NCI-H69 (cell line): ENCODE measurements at regions not wholly inside any gene's neighbourhood (a gene's known extent, or its start where the extent isn't known, plus 50 kb on each side); places are given as distances from the start of the nearest gene placed in this dataset.
A peak's percentile ranks its signal among the peaks of the same experiment; 100 is the strongest.
"Not testable (repeated sequence)": the region's sequence is repeated elsewhere in the genome, so short reads cannot be mapped to it uniquely, and the experiment has no call there.

Experiments used
- DNase-seq: peaks from one replicate; lab custom pipeline; 2025; lab: John Stamatoyannopoulos, UW

DNA sequence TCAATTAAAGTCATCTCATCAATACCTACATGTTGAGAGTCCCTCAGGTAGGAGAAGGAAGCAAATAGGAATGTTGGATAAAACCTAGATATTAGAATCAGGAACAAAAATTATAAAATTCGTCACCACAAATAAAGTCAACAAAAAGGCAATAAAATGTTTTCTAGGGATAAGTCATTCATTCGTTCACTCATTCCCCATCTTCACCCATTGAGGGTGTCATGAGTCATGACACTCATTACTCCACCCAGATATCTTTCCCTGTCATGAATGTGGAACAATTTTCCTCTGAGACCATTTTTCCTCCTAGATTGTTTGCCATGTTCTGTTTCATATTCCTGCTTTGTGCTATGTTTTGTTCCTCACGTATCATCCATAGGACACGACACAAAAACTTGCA, 50.9 kb upstream of the OLIG3 start:
- DNase-seq = no peak

DNA sequence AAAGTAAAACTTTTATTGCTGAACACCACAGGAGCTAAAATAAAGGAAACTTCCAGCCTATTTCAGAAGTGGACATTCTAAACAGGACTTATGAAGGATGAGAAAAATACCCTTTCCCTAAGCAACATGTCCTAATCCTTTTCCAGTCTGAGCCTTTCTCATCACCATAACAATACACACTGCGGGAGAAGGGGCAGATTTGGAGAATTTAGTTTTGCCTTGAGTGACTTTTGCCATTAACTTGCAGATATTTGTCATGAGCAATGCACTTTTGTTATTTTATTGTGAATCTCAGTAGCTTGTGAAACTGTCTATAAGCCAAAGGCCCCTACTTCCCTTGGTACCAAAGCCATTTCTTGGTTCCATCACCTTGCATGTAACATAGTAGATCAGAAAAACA, 53.0 kb upstream of the OLIG3 start:
- DNase-seq = no peak

DNA sequence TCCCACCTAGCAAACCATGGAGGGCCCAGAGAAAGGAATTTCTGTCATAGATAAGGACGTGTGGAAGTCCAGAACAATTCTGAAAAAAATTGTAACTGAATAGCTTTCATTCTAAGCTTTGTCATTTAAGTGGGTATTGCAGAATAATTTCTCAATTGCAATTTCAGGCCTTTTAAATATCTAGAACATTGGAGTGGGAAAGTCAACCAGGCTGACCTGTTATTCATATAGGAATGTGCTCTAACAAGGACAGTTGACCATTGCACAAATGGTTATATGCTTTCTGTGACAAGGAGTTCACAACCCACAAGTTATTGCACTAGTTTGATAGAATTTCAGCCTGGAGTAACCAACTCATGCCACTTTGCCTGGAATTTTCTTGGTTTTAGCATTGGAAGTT, 53.4 kb upstream of the OLIG3 start:
- no peak for DNase-seq

DNA sequence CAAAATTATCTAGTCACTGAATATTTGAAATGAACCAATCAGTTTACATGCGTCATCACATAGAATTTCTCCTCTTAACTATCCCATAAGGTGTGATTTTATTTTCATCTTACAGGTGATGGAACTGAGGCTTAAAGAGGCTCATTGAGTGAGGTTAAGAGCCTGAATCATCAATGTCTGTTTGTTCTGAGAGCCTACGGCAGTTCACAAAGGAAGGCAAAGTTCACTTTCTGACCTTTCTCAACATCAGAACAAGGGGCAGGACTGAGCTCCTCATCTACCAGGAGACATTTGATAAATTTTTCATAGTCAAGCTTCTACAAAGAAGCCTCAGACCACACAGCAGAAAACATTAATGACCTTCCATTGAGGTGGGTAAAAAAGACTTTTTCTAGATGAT, 54.9 kb upstream of the OLIG3 start:
- DNase-seq = no peak

DNA sequence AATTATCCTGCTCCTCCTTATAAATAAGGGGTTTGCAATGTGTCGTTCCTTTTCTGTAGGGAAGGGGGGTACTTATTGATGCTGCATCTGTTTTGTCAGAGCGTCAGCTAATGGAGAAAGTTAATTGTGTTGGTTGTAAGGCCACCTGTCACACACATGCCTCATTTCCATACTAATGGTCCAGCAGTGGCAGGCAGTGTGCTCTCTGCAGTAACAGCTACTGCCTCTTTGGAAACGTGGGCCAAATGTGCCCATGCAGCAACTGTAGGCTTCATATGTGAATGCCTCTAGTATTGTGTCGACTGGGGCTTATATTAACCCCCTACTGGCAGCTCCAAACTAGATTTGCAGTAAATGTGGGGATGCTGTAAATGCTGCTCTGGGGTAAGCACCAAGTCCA, 56.3 kb upstream of the OLIG3 start:
- peak; percentile 99 for DNase-seq

DNA sequence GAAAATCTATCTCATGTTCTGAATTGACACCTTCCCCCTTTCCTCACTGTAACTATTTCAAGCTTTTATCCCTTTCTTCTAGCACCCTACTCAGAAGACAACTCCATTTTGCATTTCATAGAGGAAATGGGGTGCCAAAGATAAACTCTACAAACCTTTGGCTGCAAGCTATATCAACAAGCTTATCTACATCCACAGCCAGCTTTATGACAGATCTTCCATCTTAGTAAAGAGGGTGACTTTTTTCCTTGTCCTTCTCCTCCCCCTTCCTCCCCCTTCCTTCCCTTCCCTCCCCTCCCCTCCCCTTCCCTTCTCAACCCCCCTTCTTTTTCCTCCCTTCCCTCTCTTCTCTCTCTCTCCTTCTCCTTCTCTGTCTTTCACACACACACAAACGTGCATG, 58.0 kb upstream of the OLIG3 start:
- DNase-seq = no peak

DNA sequence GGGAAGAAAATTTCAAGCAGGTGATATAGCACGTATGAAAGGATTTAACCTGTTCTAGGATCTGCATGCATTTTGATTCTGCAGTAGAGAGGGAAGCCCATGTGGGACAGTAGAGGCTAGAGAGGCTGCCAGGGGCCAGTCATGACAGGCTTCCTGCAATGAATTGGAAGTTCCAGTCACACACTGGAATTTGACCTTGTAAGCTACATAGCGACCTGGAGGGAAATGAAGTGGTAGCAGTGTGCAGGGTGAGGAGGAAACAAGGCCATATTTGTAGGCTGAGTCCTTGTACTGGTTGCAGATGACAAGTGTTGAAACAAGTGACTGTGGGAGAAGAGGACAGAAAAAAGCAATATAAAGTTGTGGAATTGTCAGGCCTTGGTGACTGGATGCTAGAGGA, 58.6 kb upstream of the OLIG3 start:
- no peak for DNase-seq

DNA sequence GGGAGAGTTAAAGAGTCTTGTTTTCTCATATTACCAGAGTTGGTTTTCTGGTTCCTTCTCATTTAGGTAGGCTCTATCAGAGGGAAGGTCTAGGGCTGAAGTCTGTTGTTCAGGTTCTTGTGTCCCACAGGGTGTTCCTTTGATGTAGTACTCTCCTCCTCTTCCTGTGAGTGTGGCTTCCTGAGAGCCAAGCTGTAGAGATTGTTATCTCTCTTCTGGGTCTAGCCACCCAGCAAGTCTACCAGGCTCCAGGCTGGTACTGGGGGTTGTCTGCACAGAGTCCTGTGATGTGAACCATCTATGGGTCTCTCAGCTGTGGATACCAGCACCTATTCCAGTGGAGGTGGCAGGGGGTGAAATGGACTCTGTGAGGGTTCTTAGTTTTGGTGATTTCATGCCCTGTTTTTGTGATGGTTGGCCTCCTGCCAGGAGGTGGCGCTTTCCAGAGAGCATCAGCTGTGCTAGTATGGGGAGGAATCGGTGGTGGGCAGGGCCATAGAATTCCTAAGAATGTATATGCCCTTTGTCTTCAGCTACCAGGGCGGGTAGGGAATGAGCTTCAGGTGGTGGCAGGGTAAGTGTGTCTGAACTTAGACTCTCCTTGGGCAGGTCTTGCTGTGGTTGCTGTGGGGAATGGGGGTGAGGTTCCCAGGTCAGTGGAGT, 65.5 kb upstream of the OLIG3 start:
- not testable (repeated sequence) for DNase-seq

DNA sequence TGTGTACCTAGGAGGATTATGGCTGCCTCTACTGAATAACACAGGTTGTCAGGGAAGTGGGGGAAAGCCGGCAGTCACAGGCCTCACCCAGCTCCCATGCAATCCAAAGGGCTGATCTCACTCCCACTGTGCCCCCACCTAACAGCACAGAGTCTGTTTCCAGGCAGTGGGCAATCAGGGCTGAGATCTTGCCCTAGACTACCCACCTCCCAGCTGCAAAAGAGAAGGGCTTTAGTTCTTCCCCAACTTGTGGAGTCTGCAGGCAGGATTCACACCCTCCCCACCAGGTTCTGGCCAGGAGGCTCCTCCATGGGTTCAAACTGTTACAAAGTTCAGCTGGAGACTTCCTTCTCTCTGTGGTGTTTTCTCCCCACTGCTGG, 66.0 kb upstream of the OLIG3 start:
- DNase-seq = no peak

DNA sequence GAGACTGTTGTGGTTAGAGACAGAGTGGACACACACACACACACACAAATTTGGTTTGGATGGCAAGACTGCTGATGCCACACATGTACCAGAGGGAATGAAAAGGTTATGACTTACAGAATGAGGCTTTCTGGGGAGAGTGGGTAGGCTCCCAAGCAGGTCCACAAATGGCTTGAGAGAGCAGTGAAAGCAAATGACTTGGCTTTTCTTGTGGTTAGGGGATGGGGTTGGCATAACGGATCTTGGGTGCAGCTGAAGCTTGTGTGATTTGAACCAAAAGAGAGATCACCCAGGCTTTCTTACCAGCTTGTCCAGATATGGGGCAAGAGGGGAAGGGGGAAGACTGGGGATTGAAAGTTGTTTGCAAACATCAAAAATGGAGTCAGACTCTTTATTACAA, 73.9 kb upstream of the OLIG3 start:
- DNase-seq = no peak

DNA sequence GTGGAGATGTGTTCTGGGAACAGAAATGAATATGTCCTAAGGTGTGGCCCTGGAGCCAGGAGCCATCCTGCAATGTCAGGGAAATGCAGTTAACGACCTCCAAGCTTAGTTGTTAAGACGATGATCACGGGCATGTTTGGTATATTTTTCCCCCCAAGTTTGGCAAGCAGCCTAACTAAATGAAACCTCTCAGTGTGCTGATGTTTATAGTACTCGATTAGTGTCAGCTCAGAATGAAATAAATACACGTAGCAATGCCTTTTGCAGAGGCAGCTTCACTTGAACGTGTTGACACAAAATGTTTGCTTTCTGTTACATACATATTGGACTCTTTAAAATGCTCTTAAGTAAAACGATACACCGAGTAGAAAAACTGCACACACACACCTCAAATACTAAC, 76.2 kb upstream of the OLIG3 start:
- DNase-seq = peak; percentile 98

DNA sequence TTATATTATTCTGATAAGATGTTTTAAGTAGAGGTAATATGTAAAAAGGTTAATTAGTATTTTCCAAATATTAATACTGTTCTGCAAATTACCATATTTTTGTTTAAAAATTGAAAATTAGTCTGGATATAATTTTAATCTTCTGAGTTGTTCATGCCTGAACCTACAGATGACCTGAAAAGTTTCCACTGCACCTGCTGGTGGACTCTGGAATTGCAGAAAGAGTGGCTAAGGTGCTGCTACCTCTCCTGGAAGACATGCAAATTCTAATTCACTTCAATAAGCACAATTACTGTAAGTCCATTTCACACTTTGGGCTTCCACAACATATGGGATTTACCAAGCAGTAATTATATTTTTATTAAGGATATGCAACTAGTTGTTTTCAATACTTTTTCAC, 77.7 kb upstream of the OLIG3 start:
- peak; percentile 71 for DNase-seq

DNA sequence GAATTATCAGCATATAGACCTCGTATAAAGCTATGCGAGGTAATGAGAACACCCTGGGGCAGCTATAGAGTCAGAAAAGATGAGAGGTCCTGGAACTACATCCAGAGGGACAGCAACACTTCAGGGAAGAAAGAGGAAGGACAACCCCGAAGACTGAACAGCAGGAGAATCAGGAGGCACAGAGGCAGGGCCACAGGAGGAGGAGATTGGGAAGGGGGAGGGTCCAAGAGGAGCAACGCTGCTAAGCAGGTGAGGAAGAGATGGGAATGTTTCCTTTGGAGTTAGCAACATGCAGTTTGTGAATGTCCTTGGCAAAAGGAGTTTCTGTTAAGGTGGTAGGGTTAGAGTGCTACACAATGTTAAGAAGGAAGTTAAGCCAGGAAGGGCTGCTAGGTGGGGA, 79.5 kb upstream of the OLIG3 start:
- DNase-seq = no peak

DNA sequence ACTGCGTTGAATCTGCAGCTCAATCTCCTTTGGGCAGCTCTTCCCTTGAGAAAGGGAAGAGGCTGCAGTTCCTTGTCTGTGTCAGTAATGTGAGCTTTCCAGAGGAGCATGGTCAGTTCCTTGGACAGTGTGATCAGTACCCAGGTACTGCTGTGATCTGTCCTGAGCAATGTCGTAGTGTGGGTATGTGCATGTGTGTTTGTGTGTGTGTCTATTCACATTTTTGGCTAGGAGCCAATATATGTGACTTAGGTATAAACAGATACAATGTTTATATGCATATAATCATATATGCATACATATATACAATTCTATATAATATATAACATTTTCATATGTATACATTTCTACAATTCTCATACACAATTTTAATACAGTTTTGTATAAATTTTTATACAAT, 85.4 kb upstream of the OLIG3 start:
- DNase-seq = peak; percentile 36

DNA sequence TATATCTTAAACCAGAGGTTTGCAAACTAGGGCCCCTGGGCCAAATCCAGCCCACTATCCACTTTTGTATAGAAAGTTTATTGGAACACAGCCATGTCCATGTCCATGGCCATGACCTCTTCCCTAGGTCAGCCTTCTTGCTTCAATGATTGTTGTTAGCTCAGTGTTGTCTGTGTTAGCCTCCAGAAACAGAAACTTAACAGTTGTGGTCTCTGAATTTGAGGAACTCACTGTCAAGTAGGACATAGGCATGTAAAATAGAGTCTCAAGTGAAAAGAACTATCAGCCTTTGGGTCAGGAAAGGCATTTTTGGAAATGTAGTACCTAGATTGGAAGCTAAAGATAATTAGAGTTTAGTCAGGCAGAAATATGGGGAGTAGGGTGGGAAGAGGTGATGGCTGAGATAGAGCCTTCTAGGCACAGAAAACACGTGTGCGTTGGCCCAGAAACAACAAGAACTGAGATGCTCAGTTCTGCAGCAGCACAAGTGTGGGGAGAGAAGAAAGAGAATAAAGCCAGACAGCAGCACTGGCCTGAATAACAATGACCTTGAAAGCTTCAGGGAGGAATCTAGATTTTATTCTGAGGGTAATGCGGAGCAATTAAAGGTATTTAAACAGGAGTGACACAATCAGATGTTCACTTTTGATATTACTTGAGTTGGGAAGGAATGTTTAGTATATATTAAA, 87.0 kb upstream of the OLIG3 start:
- no peak for DNase-seq

DNA sequence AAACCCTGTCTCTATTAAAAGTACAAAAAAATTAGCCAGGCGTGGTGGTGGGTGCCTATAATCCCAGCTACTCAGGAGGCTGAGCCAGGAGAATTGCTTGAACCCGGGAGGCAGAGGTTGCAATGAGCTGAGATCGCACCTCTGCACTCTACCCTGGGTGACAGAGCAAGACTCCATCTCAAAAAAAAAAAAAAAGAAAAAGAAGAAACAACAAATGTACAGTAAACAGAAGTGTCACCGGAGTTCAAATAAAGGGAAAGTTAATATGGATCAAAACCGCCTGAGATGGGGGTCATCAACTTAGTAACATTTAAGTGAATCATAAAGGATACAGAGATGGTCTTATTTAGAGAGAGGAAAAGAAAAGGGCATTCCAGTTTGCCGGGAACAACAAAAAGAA, 89.3 kb upstream of the OLIG3 start:
- DNase-seq = not testable (repeated sequence)

DNA sequence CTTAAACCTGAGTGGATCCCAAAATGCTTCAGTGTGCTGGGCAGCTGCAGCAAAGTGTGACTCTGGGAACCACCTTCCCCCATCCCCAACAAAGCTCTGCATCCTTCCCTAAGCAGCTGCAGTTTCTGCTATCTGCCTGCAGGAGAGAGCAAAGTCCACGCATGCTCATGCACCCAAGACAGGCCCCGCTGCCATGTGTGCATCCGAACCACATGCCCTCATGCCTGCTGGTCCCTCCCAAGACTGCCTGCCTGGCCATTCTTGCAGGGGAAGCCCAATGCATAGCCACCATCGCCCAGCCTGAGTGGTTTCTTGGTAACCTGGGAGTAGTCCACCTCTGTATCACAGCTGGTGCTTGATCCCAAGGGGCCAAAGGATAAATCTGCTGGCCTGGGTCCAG, 94.3 kb upstream of the OLIG3 start:
- peak; percentile 36 for DNase-seq

DNA sequence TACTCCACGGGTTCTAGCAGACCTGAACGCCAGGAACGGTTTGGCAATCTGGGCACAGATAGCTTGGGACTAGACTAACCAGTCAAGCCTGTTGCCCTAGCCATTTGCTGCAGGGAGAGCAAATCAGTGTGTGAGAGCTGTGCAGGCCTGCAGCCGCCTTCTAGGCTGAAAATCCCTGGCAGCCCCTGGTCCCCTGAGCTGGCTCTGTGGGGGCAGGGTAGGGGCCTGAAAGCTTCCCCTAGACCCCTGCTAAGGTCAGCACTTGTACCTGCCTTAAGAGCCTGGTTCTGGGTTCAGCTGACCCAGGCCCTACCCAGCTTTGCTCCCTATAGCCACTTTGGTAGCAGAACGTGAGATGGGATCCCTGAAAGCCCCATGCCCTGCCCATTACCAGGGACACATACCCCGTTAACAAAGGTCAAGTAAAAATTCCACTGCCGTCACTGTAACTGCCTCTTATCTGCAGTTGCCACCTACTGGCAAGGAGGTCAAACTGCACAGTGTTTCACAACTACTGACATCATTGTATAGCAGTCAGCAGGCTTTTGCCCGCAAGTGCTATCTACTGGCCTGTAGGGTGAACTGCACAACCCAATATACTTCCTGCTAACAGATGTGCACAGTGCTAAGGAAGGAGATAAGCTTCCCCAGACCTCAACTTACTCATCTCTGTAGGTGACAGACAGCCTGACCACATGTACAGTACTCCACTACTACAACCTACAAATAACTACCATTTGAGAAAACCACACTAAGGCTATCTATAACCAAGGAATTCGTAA, 95.1 kb upstream of the OLIG3 start:
- peak; percentile 86 for DNase-seq

DNA sequence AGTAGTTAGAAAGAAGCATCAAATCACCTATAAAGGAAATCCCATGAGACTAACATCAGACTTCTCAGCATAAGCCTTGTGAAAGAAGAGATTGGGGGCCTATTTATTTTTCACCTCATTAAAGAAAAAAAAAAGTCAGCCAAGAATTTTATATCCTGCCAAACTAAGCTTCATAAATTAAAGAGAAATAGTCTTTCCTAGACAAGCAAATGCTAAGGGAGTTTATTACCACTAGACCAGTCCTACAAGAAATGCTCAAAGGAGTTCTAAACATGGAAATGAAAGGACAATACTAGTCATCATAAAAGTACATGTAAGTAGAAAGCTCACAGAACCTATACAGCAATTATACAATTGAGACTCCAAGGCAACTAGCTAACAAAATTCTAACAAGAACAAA, 96.5 kb upstream of the OLIG3 start:
- peak; percentile 19 for DNase-seq

DNA sequence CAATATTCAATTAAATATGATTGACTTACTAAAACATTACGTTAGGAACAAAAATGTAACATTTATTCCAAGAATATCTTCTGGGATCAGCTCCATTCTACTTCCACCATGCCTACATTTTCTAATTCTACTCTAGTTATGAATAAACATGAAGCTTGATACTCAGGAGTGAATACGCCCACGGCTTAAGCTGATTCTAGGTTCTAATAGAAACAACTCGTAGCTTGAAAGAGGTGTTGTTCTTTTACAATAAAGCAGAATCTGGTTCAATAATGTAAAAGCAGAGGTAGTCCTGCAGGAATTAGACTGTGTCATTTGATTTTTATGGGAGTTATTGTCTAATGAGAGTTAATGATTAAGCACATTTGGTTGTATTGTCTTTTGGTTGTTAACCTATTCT, 107.3 kb upstream of the OLIG3 start:
- DNase-seq = peak; percentile 14

DNA sequence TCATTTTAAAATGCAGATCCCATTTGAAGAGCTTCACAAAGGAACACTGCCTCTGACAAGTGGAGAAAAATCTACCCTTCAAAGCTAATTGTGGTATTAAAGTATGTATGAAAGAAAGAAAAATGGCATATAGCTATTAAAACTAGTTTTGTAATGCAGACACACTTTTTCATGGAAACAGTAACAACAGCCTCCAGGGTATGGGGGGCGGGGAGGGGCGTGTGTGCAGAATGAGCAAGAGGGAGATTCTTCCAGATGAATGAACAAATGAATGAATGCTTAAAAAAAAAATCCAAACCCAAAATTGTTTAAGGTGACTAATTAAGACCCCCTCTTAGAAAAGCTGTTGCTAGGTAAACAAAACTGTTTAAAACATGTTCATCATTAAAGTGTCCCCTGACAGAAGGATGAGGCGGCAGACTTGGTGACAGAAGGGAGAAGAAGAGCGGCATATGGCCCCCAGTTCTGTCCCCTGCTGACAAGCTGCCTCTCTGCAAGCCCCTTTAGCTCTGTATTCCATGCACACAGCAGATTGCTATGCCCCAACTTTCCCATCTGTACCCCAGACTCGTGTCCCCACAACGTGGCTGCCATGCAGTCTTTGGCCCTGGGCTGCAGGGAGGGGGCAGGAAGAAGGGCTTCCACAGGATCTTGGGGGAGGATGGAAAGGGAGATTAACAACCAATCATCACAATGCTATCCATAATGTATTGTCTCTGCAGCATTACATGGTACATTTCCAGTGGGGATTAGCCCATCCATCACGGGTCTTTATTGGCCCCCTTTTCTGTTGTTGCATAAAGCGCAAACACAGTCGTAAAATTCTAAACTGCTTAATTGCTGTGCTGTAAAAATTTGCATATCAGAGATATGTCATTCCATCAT, 108.4 kb upstream of the OLIG3 start:
- peak; percentile 96 for DNase-seq

DNA sequence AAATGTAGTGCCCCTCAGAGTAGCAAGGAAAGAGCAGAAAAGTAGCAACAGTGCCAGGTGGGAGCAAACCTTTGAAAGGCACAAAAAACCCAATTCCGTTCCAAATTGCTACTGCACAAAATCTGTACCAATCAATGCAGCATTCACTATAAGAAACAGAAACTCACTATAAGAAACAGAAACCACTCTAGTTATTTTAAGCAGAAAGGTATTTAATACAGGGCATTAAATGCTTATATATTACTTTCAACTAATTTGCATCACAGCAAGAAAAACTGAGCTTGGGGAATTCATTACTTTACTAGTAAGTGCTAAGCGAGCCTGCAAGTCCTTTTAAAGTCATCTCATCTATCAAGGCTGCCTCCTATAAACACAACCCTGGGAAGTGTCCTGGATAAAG, 116.5 kb upstream of the OLIG3 start:
- no peak for DNase-seq
